ENCODE measurements at regions not wholly inside any gene's neighbourhood (a gene's known extent, or its start where the extent isn't known, plus 50 kb on each side); places are given as distances from the start of the nearest gene placed in this dataset.

DNA sequence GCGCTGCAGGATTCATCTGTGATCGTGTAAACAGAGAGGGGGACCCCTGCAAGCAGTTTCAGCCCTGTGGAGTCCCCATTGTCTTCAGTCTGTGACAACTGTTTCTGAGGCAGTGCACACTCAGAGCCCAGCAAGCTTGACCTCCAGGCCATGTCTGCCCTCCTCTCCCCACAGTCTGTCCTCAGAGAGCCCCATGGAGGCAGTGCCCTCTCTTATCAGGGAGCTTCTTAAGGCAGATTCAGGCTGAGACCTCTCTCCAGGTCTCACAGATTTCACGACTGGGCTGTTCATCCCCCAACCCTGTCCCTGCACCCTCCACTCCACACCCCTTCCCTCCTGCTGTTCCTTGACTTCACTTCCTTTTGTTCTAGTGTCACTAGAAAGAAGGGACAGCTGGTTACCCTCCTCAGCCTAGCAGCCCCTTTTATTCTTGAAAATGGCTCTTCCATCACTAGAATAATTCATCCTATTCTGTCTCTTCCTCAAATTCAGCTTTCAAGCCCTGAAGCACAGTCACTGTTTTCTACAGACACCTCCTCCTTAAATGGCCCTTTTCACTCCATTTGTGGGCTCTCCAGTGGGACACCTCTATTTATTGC is 218.4 kb downstream of the MED10 start:
- TF ChIP-seq, protein P1, sequence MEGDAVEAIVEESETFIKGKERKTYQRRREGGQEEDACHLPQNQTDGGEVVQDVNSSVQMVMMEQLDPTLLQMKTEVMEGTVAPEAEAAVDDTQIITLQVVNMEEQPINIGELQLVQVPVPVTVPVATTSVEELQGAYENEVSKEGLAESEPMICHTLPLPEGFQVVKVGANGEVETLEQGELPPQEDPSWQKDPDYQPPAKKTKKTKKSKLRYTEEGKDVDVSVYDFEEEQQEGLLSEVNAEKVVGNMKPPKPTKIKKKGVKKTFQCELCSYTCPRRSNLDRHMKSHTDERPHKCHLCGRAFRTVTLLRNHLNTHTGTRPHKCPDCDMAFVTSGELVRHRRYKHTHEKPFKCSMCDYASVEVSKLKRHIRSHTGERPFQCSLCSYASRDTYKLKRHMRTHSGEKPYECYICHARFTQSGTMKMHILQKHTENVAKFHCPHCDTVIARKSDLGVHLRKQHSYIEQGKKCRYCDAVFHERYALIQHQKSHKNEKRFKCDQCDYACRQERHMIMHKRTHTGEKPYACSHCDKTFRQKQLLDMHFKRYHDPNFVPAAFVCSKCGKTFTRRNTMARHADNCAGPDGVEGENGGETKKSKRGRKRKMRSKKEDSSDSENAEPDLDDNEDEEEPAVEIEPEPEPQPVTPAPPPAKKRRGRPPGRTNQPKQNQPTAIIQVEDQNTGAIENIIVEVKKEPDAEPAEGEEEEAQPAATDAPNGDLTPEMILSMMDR (IDR thresholded peaks at IDR 0.05) = no peak
- TF ChIP-seq POLR2A (IDR thresholded peaks at IDR 0.05) = no peak

Data from breast epithelium (tissue), 3 donors.